Neural cell (in vitro differentiated cells): ENCODE measurements at regions not wholly inside any gene's neighbourhood (a gene's known extent, or its start where the extent isn't known, plus 50 kb on each side); places are given as distances from the start of the nearest gene placed in this dataset.
"Not testable (repeated sequence)": the region's sequence is repeated elsewhere in the genome, so short reads cannot be mapped to it uniquely, and the experiment has no call there.

Experiments
- H2AFZ ChIP-seq: fragments of 200-600, 300-800 bp; sonication (generic), shearing (Covaris generic); 2 replicates; pipeline ENCODE4 v1.6.0; 2014; ENCODE audit warnings: low read depth, mild to moderate bottlenecking, antibody characterized with exemption, low read length, moderate library complexity
- H3F3A ChIP-seq: fragments of 200-600 bp; shearing (Covaris generic); 2 replicates; pipeline ENCODE4 v1.6.1; 2016; ENCODE audit warnings: mild to moderate bottlenecking, moderate library complexity, mixed read lengths, antibody characterized with exemption, low read length; ENCODE audit not compliant: insufficient read depth, poor library complexity, severe bottlenecking
- H3K27ac ChIP-seq: fragments of 200-600, 300-800 bp; sonication (generic), shearing (Covaris generic); 2 replicates; pipeline ENCODE4 v1.5.1; 2014; ENCODE audit warnings: mild to moderate bottlenecking, low read length, moderate library complexity
- H3K27me3 ChIP-seq: fragments of 300-800, 200-600 bp; sonication (generic), shearing (Covaris generic); 2 replicates; pipeline ENCODE4 v1.6.0; 2014; ENCODE audit warnings: mild to moderate bottlenecking, low read depth, low read length, moderate library complexity; ENCODE audit not compliant: insufficient read depth
- H3K36me3 ChIP-seq: fragments of 300-800, 200-600 bp; sonication (generic), shearing (Covaris generic); 2 replicates; pipeline ENCODE4 v1.5.1; 2014; ENCODE audit warnings: mild to moderate bottlenecking, antibody characterized with exemption, low read length, moderate library complexity; ENCODE audit not compliant: insufficient read depth
- H3K4me2 ChIP-seq: fragments of 300-800, 200-600 bp; sonication (generic), shearing (Covaris generic); 2 replicates; pipeline ENCODE4 v1.6.0; 2014; ENCODE audit warnings: mild to moderate bottlenecking, low read length
- H3K4me3 ChIP-seq: fragments of 300-800, 200-600 bp; sonication (generic), shearing (Covaris generic); 2 replicates; pipeline ENCODE4 v1.5.1; 2014; ENCODE audit warnings: mild to moderate bottlenecking, low read length, moderate library complexity
- H3K79me2 ChIP-seq: fragments of 200-600 bp; shearing (Covaris generic); replicated peaks from 2 replicates; pipeline ENCODE4 v1.6.0; 2014; ENCODE audit warnings: mild to moderate bottlenecking, low read length, moderate library complexity; ENCODE audit not compliant: insufficient read depth
- H3K9ac ChIP-seq: fragments of 300-800, 200-600 bp; sonication (generic), shearing (Covaris generic); 2 replicates; pipeline ENCODE4 v1.6.1; 2016; ENCODE audit warnings: mild to moderate bottlenecking, low read length, mixed read lengths
- H3K9me2 ChIP-seq: fragments of 200-600 bp; shearing (Covaris generic); 2 replicates; pipeline ENCODE4 v1.6.1; 2016; ENCODE audit warnings: mild to moderate bottlenecking, low read length, mixed read lengths; ENCODE audit not compliant: insufficient read depth
- H3K9me3 ChIP-seq: fragments of 200-600, 300-800 bp; sonication (generic), shearing (Covaris generic); 2 replicates; pipeline ENCODE4 v1.6.1; 2016; ENCODE audit warnings: mild to moderate bottlenecking, mixed run types, low read length, moderate library complexity, mixed read lengths
- H4K20me1 ChIP-seq: fragments of 200-600 bp; shearing (Covaris generic); 2 replicates; pipeline ENCODE4 v1.6.1; 2016; ENCODE audit warnings: mild to moderate bottlenecking, mixed run types; ENCODE audit not compliant: insufficient read depth
- CTCF ChIP-seq: fragments of 450-650 bp; IDR thresholded peaks from 2 replicates; pipeline ENCODE4 v1.5.1; 2014; ENCODE audit warnings: antibody characterized with exemption, mild to moderate bottlenecking, moderate library complexity; ENCODE audit not compliant: poor library complexity, severe bottlenecking
- EZH2 ChIP-seq: fragments of 200-600, 300-800 bp; shearing (Covaris generic), sonication (generic); IDR thresholded peaks from 2 replicates; pipeline ENCODE4 v1.6.1; 2014; ENCODE audit warnings: antibody characterized with exemption, low read length, borderline replicate concordance, mild to moderate bottlenecking; ENCODE audit not compliant: insufficient read depth, poor library complexity, severe bottlenecking
- MXI1 ChIP-seq: fragments of 450-650 bp; conservative IDR thresholded peaks from 2 replicates; pipeline ENCODE4 v1.6.1; 2014; ENCODE audit warnings: antibody characterized with exemption, mild to moderate bottlenecking; ENCODE audit not compliant: poor library complexity, severe bottlenecking
- POLR2AphosphoS5 ChIP-seq: IDR thresholded peaks from 2 replicates; pipeline ENCODE4 v1.6.1; 2012
- RAD21 ChIP-seq: fragments of 450-650 bp; conservative IDR thresholded peaks from 2 replicates; pipeline ENCODE4 v1.6.1; 2014; ENCODE audit warnings: antibody characterized with exemption, mild to moderate bottlenecking, moderate library complexity
- REST ChIP-seq: IDR thresholded peaks from 2 replicates; pipeline ENCODE4 v1.6.1; 2012; ENCODE audit warnings: borderline replicate concordance

GRCh38 chr6:112541847-112542246 lies 194.7 kb downstream of the RFPL4B start:
- H3K27ac ChIP-seq, H3K9me2 ChIP-seq, H3K79me2 ChIP-seq, H3K9me3 ChIP-seq, H4K20me1 ChIP-seq, H3K9ac ChIP-seq, H3K4me2 ChIP-seq, H3K27me3 ChIP-seq, H2AFZ ChIP-seq, H3K36me3 ChIP-seq, H3K4me3 ChIP-seq, H3F3A ChIP-seq: not testable (repeated sequence)

- H3K4me3 ChIP-seq, H2AFZ ChIP-seq, H3K4me2 ChIP-seq, H3K79me2 ChIP-seq, H4K20me1 ChIP-seq, H3K9me2 ChIP-seq, H3K9ac ChIP-seq, H3K27me3 ChIP-seq, H3K36me3 ChIP-seq, H3K27ac ChIP-seq, H3K9me3 ChIP-seq, H3F3A ChIP-seq: not testable (repeated sequence)
These were observed 200.4 kb downstream of the RFPL4B start for GRCh38 chr6:112547321-112548085.

- no peak overlapping the region for H3K27ac ChIP-seq
- no peak overlapping the region for H3K4me2 ChIP-seq
- H3K9ac ChIP-seq, result no peak overlapping the region
- TF ChIP-seq MXI1, result no peak
- TF ChIP-seq RAD21, result no peak
- TF ChIP-seq POLR2AphosphoS5, result no peak
- TF ChIP-seq EZH2, result no peak
- no peak for TF ChIP-seq REST
- TF ChIP-seq CTCF, result no peak
- no peaks in the 10 kb centered on the region for H3K9me2 ChIP-seq
- no peaks in the 10 kb centered on the region for H3K36me3 ChIP-seq
- H4K20me1 ChIP-seq, result no peaks in the 10 kb centered on the region
- H3F3A ChIP-seq, result no peaks in the 10 kb centered on the region
- H3K79me2 ChIP-seq, result no peaks in the 10 kb centered on the region
- no peak overlapping the region for H2AFZ ChIP-seq
- H3K4me3 ChIP-seq, result no peak overlapping the region
- H3K9me3 ChIP-seq, result no peaks in the 10 kb centered on the region
- H3K27me3 ChIP-seq, result no peaks in the 10 kb centered on the region
These were observed 202.6 kb downstream of the RFPL4B start for GRCh38 chr6:112549749-112550148.
